ENCODE measurements at regions not wholly inside any gene's neighbourhood (a gene's known extent, or its start where the extent isn't known, plus 50 kb on each side); places are given as distances from the start of the nearest gene placed in this dataset.

GRCh38 chr13:59205501-59205900 is 958.2 kb downstream of the DIAPH3 start:
- Histone ChIP-seq H3K27me3 (ENCODE audit: insufficient read depth, poor library complexity, severe bottlenecking) (no peaks in the 10 kb centered on the region), H3K27ac (replicated peaks) (no peak overlapping the region), H3K4me3 (replicated peaks; ENCODE audit: insufficient read depth, low read length) (no peak overlapping the region)
- TF ChIP-seq POLR2AphosphoS5 (IDR thresholded peaks at IDR 0.05; ENCODE audit: low read depth) (no peak), SPI1 (IDR thresholded peaks at IDR 0.05; ENCODE audit: borderline replicate concordance, low read depth) (no peak), GABPA (IDR thresholded peaks at IDR 0.05; ENCODE audit: low read depth) (no peak), CTCF (IDR thresholded peaks at IDR 0.05; ENCODE audit: insufficient read depth, low read length) (no peak), REST (IDR thresholded peaks at IDR 0.05; ENCODE audit: insufficient replicate concordance, low read depth) (no peak)
- DNase-seq (ENCODE audit: low read depth in 1 of 2, low spot score in 1 of 2) = no peak

GRCh38 chr13:59208405-59209195 is 955.1 kb downstream of the DIAPH3 start:
- no peak for TF ChIP-seq SPI1 (IDR thresholded peaks at IDR 0.05; ENCODE audit: borderline replicate concordance, low read depth)
- no peak for TF ChIP-seq CTCF (IDR thresholded peaks at IDR 0.05; ENCODE audit: insufficient read depth, low read length)
- TF ChIP-seq GABPA (IDR thresholded peaks at IDR 0.05; ENCODE audit: low read depth) = no peak
- TF ChIP-seq POLR2AphosphoS5 (IDR thresholded peaks at IDR 0.05; ENCODE audit: low read depth) = no peak
- no peak for TF ChIP-seq REST (IDR thresholded peaks at IDR 0.05; ENCODE audit: insufficient replicate concordance, low read depth)
- no peak for DNase-seq (ENCODE audit: low read depth in 1 of 2, low spot score in 1 of 2)
- Histone ChIP-seq H3K4me3 (replicated peaks; ENCODE audit: insufficient read depth, low read length) (no peak overlapping the region), H3K27me3 (ENCODE audit: insufficient read depth, poor library complexity, severe bottlenecking) (no peaks in the 10 kb centered on the region), H3K27ac (replicated peaks) (no peak overlapping the region)

- DNase-seq (ENCODE audit: low read depth in 1 of 2, low spot score in 1 of 2) = no peak
- TF ChIP-seq POLR2AphosphoS5 (IDR thresholded peaks at IDR 0.05; ENCODE audit: low read depth) (no peak), CTCF (IDR thresholded peaks at IDR 0.05; ENCODE audit: insufficient read depth, low read length) (no peak), GABPA (IDR thresholded peaks at IDR 0.05; ENCODE audit: low read depth) (no peak), REST (IDR thresholded peaks at IDR 0.05; ENCODE audit: insufficient replicate concordance, low read depth) (no peak), SPI1 (IDR thresholded peaks at IDR 0.05; ENCODE audit: borderline replicate concordance, low read depth) (no peak)
- Histone ChIP-seq H3K27me3 (ENCODE audit: insufficient read depth, poor library complexity, severe bottlenecking) (no peaks in the 10 kb centered on the region), H3K27ac (replicated peaks) (no peak overlapping the region), H3K4me3 (replicated peaks; ENCODE audit: insufficient read depth, low read length) (no peak overlapping the region)
Measured at GRCh38 chr13:59210543-59210942, 953.2 kb downstream of the DIAPH3 start.

Measured in HL-60 (cell line).